Endothelial cell of umbilical vein (primary cell): ENCODE measurements at regions not wholly inside any gene's neighbourhood (a gene's known extent, or its start where the extent isn't known, plus 50 kb on each side); places are given as distances from the start of the nearest gene placed in this dataset.

Experiments
- BruUV-seq: library from RNA; stranded (reverse); fragments of 400-500 nt; replicated peaks from 2 replicates; lab custom pipeline; 2021; lab: Mats Ljungman, UMichigan
- CTCF ChIA-PET: fragments of 300-600, 350-600 bp; sonication (Branson Sonifier 250); formaldehyde crosslinking; loops from one replicate; lab custom pipeline; 2021; ENCODE audit warnings: antibody characterized with exemption, inconsistent platforms; lab: Charles Lee
- POLR2A ChIA-PET: fragments of 300-600, 350-600 bp; sonication (Branson Sonifier 250); formaldehyde crosslinking; loops from one replicate; lab custom pipeline; 2021; ENCODE audit warnings: antibody characterized with exemption, inconsistent platforms; lab: Charles Lee
- DNase-seq: peaks from one replicate; pipeline ENCODE4 v3.0.0-alpha.2; 2011; ENCODE audit warnings: low read depth, low spot score
- FAIRE-seq: peaks from 2 replicates; lab custom pipeline; 2011; peaks lifted over from hg19 to GRCh38; lab: Jason Lieb, UNC
- H2AFZ ChIP-seq: 2 replicates; pipeline ENCODE4 v1.6.0; 2012; ENCODE audit warnings: low read depth, low read length, control low read depth, inconsistent platforms
- H3K27ac ChIP-seq: 2 replicates; pipeline ENCODE4 v1.5.1; 2011; ENCODE audit warnings: low read depth, mild to moderate bottlenecking, control low read depth, low read length, moderate library complexity; ENCODE audit not compliant: insufficient read depth
- H3K27me3 ChIP-seq, 2 experiments: 2 replicates each; pipeline versions ENCODE4 v1.6.0 to v1.6.1; 2011; ENCODE audit warnings: low read length in 2 of 2, mixed read lengths in 1 of 2; ENCODE audit not compliant: control insufficient read depth in 2 of 2, insufficient read depth in 2 of 2
- H3K36me3 ChIP-seq, 2 experiments: 2 replicates in 1 of 2; 3 replicates in 1 of 2; pipeline ENCODE4 v1.5.1; 2011; ENCODE audit warnings: low read length in 2 of 2, mild to moderate bottlenecking in 1 of 2, moderate library complexity in 1 of 2; ENCODE audit not compliant: control insufficient read depth in 2 of 2, insufficient read depth in 2 of 2; ENCODE audit errors: extremely low read depth in 1 of 2
- H3K4me1 ChIP-seq: 3 replicates; pipeline ENCODE4 v1.5.1; 2011; ENCODE audit warnings: mild to moderate bottlenecking, low read length; ENCODE audit not compliant: control insufficient read depth, insufficient read depth; ENCODE audit errors: extremely low read depth
- H3K4me2 ChIP-seq: 2 replicates; pipeline ENCODE4 v1.6.1; 2011; ENCODE audit warnings: low read length, control low read depth, mixed read lengths; ENCODE audit not compliant: insufficient read depth
- H3K4me3 ChIP-seq, 3 experiments: fragments of 200-600 bp in 1 of 3; sonication (generic), shearing (Covaris generic) in 1 of 3; replicated peaks in 1 of 3; 2 replicates each; pipeline ENCODE4 v1.5.1; 2011 to 2016; ENCODE audit warnings: control low read depth in 3 of 3, low read length in 3 of 3, mild to moderate bottlenecking in 2 of 3, inconsistent platforms in 1 of 3, low read depth in 1 of 3, moderate library complexity in 1 of 3; ENCODE audit not compliant: insufficient read depth in 1 of 3
- H3K79me2 ChIP-seq: 2 replicates; pipeline ENCODE4 v1.6.0; 2012; ENCODE audit warnings: low read length, inconsistent platforms; ENCODE audit not compliant: control insufficient read depth, insufficient read depth
- H3K9ac ChIP-seq: replicated peaks from 2 replicates; pipeline ENCODE3; 2011; ENCODE audit warnings: low read length, control low read depth; ENCODE audit not compliant: insufficient read depth; ENCODE audit errors: extremely low read depth
- H3K9me1 ChIP-seq: replicated peaks from 3 replicates; pipeline ENCODE4 v1.6.0; 2011; ENCODE audit warnings: mild to moderate bottlenecking, low read length; ENCODE audit not compliant: control insufficient read depth, insufficient read depth; ENCODE audit errors: extremely low read depth
- H3K9me3 ChIP-seq: replicated peaks from 2 replicates; pipeline ENCODE4 v1.5.1; 2012; ENCODE audit warnings: low read length, inconsistent platforms; ENCODE audit not compliant: control insufficient read depth, insufficient read depth
- H4K20me1 ChIP-seq: replicated peaks from 2 replicates; pipeline ENCODE3; 2011; ENCODE audit warnings: mild to moderate bottlenecking, low read length; ENCODE audit not compliant: control insufficient read depth, insufficient read depth; ENCODE audit errors: extremely low read depth
- CTCF ChIP-seq, 2 donors: IDR thresholded peaks; 1 replicate in 1 of 2; 2 replicates in 1 of 2; pipeline ENCODE4 v1.5.1; 2011; ENCODE audit warnings: low read length in 2 of 2, mild to moderate bottlenecking in 2 of 2, moderate library complexity in 2 of 2, control low read depth in 1 of 2, inconsistent platforms in 1 of 2, low read depth in 1 of 2; ENCODE audit not compliant: insufficient read depth in 1 of 2; ENCODE audit errors: extremely low read depth in 1 of 2
- EZH2 ChIP-seq: IDR thresholded peaks from 2 replicates; pipeline ENCODE4 v1.6.1; 2012; ENCODE audit warnings: borderline replicate concordance, low read depth, mild to moderate bottlenecking, moderate library complexity, low read length, inconsistent platforms; ENCODE audit not compliant: severe bottlenecking
- FOS ChIP-seq: IDR thresholded peaks from 2 replicates; pipeline ENCODE4 v1.6.1; 2011; ENCODE audit warnings: mild to moderate bottlenecking, low read length, moderate library complexity, borderline replicate concordance; ENCODE audit not compliant: insufficient read depth
- JUN ChIP-seq: IDR thresholded peaks from 2 replicates; pipeline ENCODE4 v1.6.1; 2011; ENCODE audit warnings: borderline replicate concordance, low read depth; ENCODE audit not compliant: insufficient read length, insufficient read depth
- MYC ChIP-seq: IDR thresholded peaks from one replicate; pipeline ENCODE4 v1.6.1; 2011; ENCODE audit warnings: mild to moderate bottlenecking, low read depth, low read length
- POLR2A ChIP-seq: IDR thresholded peaks from 2 replicates; pipeline ENCODE4 v1.6.1; 2012; ENCODE audit warnings: low read depth, mild to moderate bottlenecking, control low read depth, low read length
- POLR2AphosphoS5 ChIP-seq: IDR thresholded peaks from 2 replicates; pipeline ENCODE4 v1.6.1; 2012; ENCODE audit warnings: low read depth, mild to moderate bottlenecking, control low read depth, low read length, moderate library complexity; ENCODE audit not compliant: insufficient read depth
- dilution Hi-C: fragments of 300-500 bp; cut with MboI; formaldehyde crosslinking; loops from one replicate; pipeline ENCODE4 v1.15.0; 2019; ENCODE audit warnings: low sequenced_read_pairs; ENCODE audit not compliant: extremely low pct_ligation_motif_present
- intact Hi-C: fragments of 100-400 bp; cut with micrococcal nuclease; formaldehyde crosslinking; loops from one replicate; pipeline ENCODE4 v1.10.0; 2022

GRCh38 chr1:213374369-213374768 lies 323.3 kb downstream of the RPS6KC1 start:
- dilution Hi-C loops (no loop called here), intact Hi-C loops (loop anchor here (1.0 to 5.0 kb wide), 5 partner anchors 130 to 954 kb away; no protein-coding TSS in a partner anchor)
- TF ChIP-seq JUN (no peak), MYC (no peak), CTCF (IDR thresholded peaks at IDR 0.05; ENCODE audit: extremely low read depth in 1 of 2, insufficient read depth in 1 of 2, low read depth in 1 of 2, low read length in 2 of 2) (peak; percentile 84 to 95), POLR2AphosphoS5 (no peak), EZH2 (no peak), POLR2A (no peak), FOS (no peak)
- CTCF ChIA-PET = interaction anchor here (0.6 to 3.5 kb wide), 17 partner anchors 9 to 958 kb away, joined by 3 to 36 read pairs (median 3); no protein-coding TSS in a partner anchor
- H3K27me3 ChIP-seq = no peaks in the 10 kb centered on the region
- no peak overlapping the region for H3K4me3 ChIP-seq
- no peaks in the 10 kb centered on the region for H3K36me3 ChIP-seq
- no peak overlapping the region for H3K27ac ChIP-seq
- no TSS peak for BruUV-seq
- DNase-seq (peak; percentile 61), FAIRE-seq (no peak)
- no peaks in the 10 kb centered on the region for H4K20me1 ChIP-seq
- no peak overlapping the region for H2AFZ ChIP-seq
- H3K9me1 ChIP-seq = no peaks in the 10 kb centered on the region
- H3K9me3 ChIP-seq = no peaks in the 10 kb centered on the region
- POLR2A ChIA-PET = no interaction called here
- no peaks in the 10 kb centered on the region for H3K4me1 ChIP-seq
- no peak overlapping the region for H3K9ac ChIP-seq
- no peaks in the 10 kb centered on the region for H3K79me2 ChIP-seq
- H3K4me2 ChIP-seq = no peak overlapping the region
